ENCODE measurements at regions not wholly inside any gene's neighbourhood (a gene's known extent, or its start where the extent isn't known, plus 50 kb on each side); places are given as distances from the start of the nearest gene placed in this dataset.

- H3K9ac ChIP-seq (ENCODE audit: low read length): no peak overlapping the region
- no peaks in the 10 kb centered on the region for H3K36me3 ChIP-seq (ENCODE audit: control insufficient read depth, insufficient read depth, low read length)
- no peak overlapping the region for H2AK5ac ChIP-seq (ENCODE audit: low read length)
- no peak overlapping the region for H2BK120ac ChIP-seq (ENCODE audit: low read depth, low read length)
- no peak for DNase-seq
- H4K8ac ChIP-seq (ENCODE audit: low read depth, low read length): no peak overlapping the region
- H3K4me2 ChIP-seq (ENCODE audit: low read length): no peak overlapping the region
- no peak overlapping the region for H3K27ac ChIP-seq (ENCODE audit: low read depth, low read length)
- H2BK15ac ChIP-seq (replicated peaks; ENCODE audit: low read depth): no peak overlapping the region
- no peak overlapping the region for H4K5ac ChIP-seq (ENCODE audit: low read length)
- no peak overlapping the region for H3K4me3 ChIP-seq (ENCODE audit: low read length)
- H3K27me3 ChIP-seq (ENCODE audit: insufficient read depth, low read length, poor library complexity): no peaks in the 10 kb centered on the region
- H3K18ac ChIP-seq (ENCODE audit: low read length): no peak overlapping the region
- WGBS (ENCODE audit: extremely low coverage, insufficient coverage, low lambda C conversion rate): no CpG with 5 or more reads among the region's 2 CpGs
- H2BK5ac ChIP-seq (ENCODE audit: low read length): no peak overlapping the region
- H3K4me1 ChIP-seq (ENCODE audit: control insufficient read depth, low read depth, low read length): no peaks in the 10 kb centered on the region
- H3K79me1 ChIP-seq (ENCODE audit: low read length): no peaks in the 10 kb centered on the region
- no peak overlapping the region for H3K4ac ChIP-seq (ENCODE audit: low read depth, low read length)
- H3K23ac ChIP-seq (ENCODE audit: low read length): no peak overlapping the region
- H3K56ac ChIP-seq (ENCODE audit: low read length): no peak overlapping the region
- H3K79me2 ChIP-seq (ENCODE audit: control insufficient read depth, insufficient read depth, low read length): no peaks in the 10 kb centered on the region
These were observed 139.8 kb upstream of the SNX19 start for GRCh38 chr11:131056036-131056435.

DNA sequence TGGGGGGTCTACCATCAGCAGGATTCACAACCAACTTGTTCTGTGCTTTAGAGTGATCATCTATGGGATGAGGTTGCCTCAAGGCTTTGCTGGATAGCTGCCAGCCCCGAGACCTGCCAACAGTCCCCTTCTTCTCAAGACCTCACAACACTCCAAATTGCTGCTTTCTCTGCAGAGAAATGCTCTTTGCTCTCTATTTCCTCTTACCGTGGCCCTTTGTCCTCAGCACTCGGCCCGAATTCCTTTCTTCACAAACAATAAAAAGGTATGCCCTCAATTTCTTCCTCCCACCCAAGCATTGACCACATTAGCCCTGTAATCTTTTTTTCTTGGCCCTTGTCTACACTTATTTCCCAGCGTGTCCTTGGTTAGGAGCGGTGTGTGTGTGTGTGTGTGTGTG lies 147.4 kb upstream of the SNX19 start:
- H3K36me3 ChIP-seq (ENCODE audit: control insufficient read depth, insufficient read depth, low read length): no peaks in the 10 kb centered on the region

GRCh38 chr11:131064373-131064991 lies 148.2 kb upstream of the SNX19 start:
- peak; percentile 90 for DNase-seq
- Histone ChIP-seq H3K36me3 (ENCODE audit: control insufficient read depth, insufficient read depth, low read length) (no peaks in the 10 kb centered on the region), H3K4me1 (ENCODE audit: control insufficient read depth, low read depth, low read length) (peaks cover 2% of the 10 kb centered on the region), H2BK15ac (replicated peaks; ENCODE audit: low read depth) (no peak overlapping the region), H3K4ac (ENCODE audit: low read depth, low read length) (no peak overlapping the region), H3K4me3 (ENCODE audit: low read length) (no peak overlapping the region), H2AK5ac (ENCODE audit: low read length) (no peak overlapping the region), H2BK120ac (ENCODE audit: low read depth, low read length) (no peak overlapping the region), H3K27me3 (ENCODE audit: insufficient read depth, low read length, poor library complexity) (no peaks in the 10 kb centered on the region), H4K8ac (ENCODE audit: low read depth, low read length) (no peak overlapping the region), H3K9ac (ENCODE audit: low read length) (no peak overlapping the region), H4K5ac (ENCODE audit: low read length) (no peak overlapping the region), H3K27ac (ENCODE audit: low read depth, low read length) (no peak overlapping the region), H3K79me2 (ENCODE audit: control insufficient read depth, insufficient read depth, low read length) (no peaks in the 10 kb centered on the region), H3K4me2 (ENCODE audit: low read length) (no peak overlapping the region), H3K18ac (ENCODE audit: low read length) (no peak overlapping the region), H3K79me1 (ENCODE audit: low read length) (no peaks in the 10 kb centered on the region), H2BK5ac (ENCODE audit: low read length) (no peak overlapping the region), H3K23ac (ENCODE audit: low read length) (no peak overlapping the region), H3K56ac (ENCODE audit: low read length) (no peak overlapping the region)
- no CpG with 5 or more reads among the region's 12 CpGs for WGBS (ENCODE audit: extremely low coverage, insufficient coverage, low lambda C conversion rate)

More for the DNA sequence above, 147.4 kb upstream of the SNX19 start:
- no peak overlapping the region for H3K4ac ChIP-seq (ENCODE audit: low read depth, low read length)
- no peak overlapping the region for H3K4me2 ChIP-seq (ENCODE audit: low read length)
- H3K9ac ChIP-seq (ENCODE audit: low read length): no peak overlapping the region
- no peak overlapping the region for H2BK5ac ChIP-seq (ENCODE audit: low read length)
- no peak overlapping the region for H3K18ac ChIP-seq (ENCODE audit: low read length)
- H2AK5ac ChIP-seq (ENCODE audit: low read length): no peak overlapping the region
- H4K8ac ChIP-seq (ENCODE audit: low read depth, low read length): no peak overlapping the region
- H3K27me3 ChIP-seq (ENCODE audit: insufficient read depth, low read length, poor library complexity): no peaks in the 10 kb centered on the region
- H3K27ac ChIP-seq (ENCODE audit: low read depth, low read length): no peak overlapping the region
- DNase-seq: peak; percentile 46
- H3K4me3 ChIP-seq (ENCODE audit: low read length): no peak overlapping the region
- H3K79me1 ChIP-seq (ENCODE audit: low read length): no peaks in the 10 kb centered on the region
- no CpG with 5 or more reads among the region's 6 CpGs for WGBS (ENCODE audit: extremely low coverage, insufficient coverage, low lambda C conversion rate)
- no peak overlapping the region for H2BK15ac ChIP-seq (replicated peaks; ENCODE audit: low read depth)
- H3K56ac ChIP-seq (ENCODE audit: low read length): peak overlapping the region; percentile 61
- H3K79me2 ChIP-seq (ENCODE audit: control insufficient read depth, insufficient read depth, low read length): no peaks in the 10 kb centered on the region
- no peak overlapping the region for H3K23ac ChIP-seq (ENCODE audit: low read length)
- peaks cover 2% of the 10 kb centered on the region for H3K4me1 ChIP-seq (ENCODE audit: control insufficient read depth, low read depth, low read length)
- H4K5ac ChIP-seq (ENCODE audit: low read length): no peak overlapping the region
- peak overlapping the region; percentile 13 for H2BK120ac ChIP-seq (ENCODE audit: low read depth, low read length)

DNA sequence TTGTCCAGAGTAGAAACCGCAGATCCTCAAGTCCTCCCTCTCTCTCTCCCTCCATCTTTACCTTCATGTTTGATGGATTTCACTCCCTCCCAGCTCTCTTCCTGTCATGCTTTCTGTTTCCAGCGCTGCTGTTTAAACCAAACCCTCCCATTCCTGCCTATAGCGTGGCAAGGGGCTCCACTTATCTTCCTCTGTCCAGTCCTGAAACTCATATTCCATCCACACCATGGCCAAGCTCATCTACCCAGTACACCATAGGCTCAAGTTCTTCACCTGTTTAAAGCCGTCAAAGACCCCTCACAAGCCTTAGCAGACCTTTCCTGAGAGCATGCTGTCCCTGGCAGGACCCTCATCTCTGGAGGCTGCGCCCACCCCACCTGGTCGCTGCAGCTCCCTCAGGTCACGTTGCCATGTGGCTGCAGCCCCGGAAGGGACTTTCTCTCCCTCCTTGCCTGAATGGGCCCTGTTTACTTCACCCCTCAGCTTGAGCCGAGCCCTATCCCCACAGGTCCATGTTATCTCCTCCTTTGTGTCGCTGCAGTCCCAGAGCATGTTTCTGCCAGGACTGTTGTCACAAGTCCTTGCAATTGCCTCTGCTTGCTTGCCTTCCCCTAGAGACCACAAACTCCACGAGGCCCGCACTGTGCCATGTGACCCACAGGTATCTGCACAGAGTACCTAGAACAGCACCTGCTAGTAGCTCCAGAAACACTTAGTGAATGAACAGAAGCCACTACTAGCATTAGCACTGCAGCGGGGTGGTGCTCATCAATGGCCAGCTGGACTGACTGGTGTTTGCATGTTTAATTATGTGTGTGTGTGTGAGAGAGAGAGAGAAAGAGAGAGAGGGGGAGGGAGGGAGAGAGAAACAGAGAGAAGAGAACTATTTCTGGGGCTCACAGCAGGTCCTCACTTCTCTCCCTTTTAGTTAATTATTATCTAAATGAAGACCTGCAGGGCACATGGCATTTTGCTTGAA lies 149.4 kb upstream of the SNX19 start:
- Histone ChIP-seq H3K4me1 (ENCODE audit: control insufficient read depth, low read depth, low read length) (peaks cover 2% of the 10 kb centered on the region), H3K18ac (ENCODE audit: low read length) (no peak overlapping the region), H3K23ac (ENCODE audit: low read length) (no peak overlapping the region), H3K4ac (ENCODE audit: low read depth, low read length) (no peak overlapping the region), H3K4me3 (ENCODE audit: low read length) (no peak overlapping the region), H4K5ac (ENCODE audit: low read length) (no peak overlapping the region), H2BK120ac (ENCODE audit: low read depth, low read length) (no peak overlapping the region), H2BK15ac (replicated peaks; ENCODE audit: low read depth) (no peak overlapping the region), H4K8ac (ENCODE audit: low read depth, low read length) (no peak overlapping the region), H2BK5ac (ENCODE audit: low read length) (no peak overlapping the region), H3K79me2 (ENCODE audit: control insufficient read depth, insufficient read depth, low read length) (no peaks in the 10 kb centered on the region), H3K9ac (ENCODE audit: low read length) (no peak overlapping the region), H3K27me3 (ENCODE audit: insufficient read depth, low read length, poor library complexity) (no peaks in the 10 kb centered on the region), H3K4me2 (ENCODE audit: low read length) (no peak overlapping the region), H3K36me3 (ENCODE audit: control insufficient read depth, insufficient read depth, low read length) (no peaks in the 10 kb centered on the region), H3K27ac (ENCODE audit: low read depth, low read length) (no peak overlapping the region), H3K79me1 (ENCODE audit: low read length) (no peaks in the 10 kb centered on the region), H3K56ac (ENCODE audit: low read length) (no peak overlapping the region), H2AK5ac (ENCODE audit: low read length) (peak overlapping the region; percentile 11)
- no peak for DNase-seq
- WGBS (ENCODE audit: extremely low coverage, insufficient coverage, low lambda C conversion rate): no CpG with 5 or more reads among the region's 13 CpGs

DNA sequence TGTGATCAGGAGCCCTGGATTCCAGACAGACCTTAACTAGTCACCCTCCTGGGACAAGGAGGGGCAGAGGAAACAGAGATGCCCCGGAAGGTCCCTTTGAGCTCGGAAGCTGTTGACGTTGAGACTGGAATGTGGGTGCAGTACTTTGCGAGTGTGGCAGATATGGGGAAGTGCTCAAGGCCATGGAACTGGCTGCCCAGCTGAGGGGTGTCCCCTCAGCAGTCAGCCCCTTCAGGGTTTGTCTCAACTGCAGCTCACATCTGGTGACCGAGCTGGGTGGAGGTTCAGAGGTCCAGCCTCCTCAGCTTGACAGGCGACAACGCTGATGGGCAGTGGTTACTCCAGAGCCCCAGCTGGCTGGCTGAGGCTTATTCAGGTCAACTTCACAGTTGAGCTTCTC lies 150.3 kb upstream of the SNX19 start:
- no CpG with 5 or more reads among the region's 7 CpGs for WGBS (ENCODE audit: extremely low coverage, insufficient coverage, low lambda C conversion rate)
- Histone ChIP-seq H4K8ac (ENCODE audit: low read depth, low read length) (no peak overlapping the region), H2BK15ac (replicated peaks; ENCODE audit: low read depth) (no peak overlapping the region), H3K36me3 (ENCODE audit: control insufficient read depth, insufficient read depth, low read length) (no peaks in the 10 kb centered on the region), H3K4me1 (ENCODE audit: control insufficient read depth, low read depth, low read length) (peaks cover 2% of the 10 kb centered on the region), H3K4ac (ENCODE audit: low read depth, low read length) (no peak overlapping the region), H3K79me1 (ENCODE audit: low read length) (no peaks in the 10 kb centered on the region), H3K9ac (ENCODE audit: low read length) (no peak overlapping the region), H3K4me3 (ENCODE audit: low read length) (no peak overlapping the region), H3K18ac (ENCODE audit: low read length) (no peak overlapping the region), H3K79me2 (ENCODE audit: control insufficient read depth, insufficient read depth, low read length) (no peaks in the 10 kb centered on the region), H3K56ac (ENCODE audit: low read length) (no peak overlapping the region), H4K5ac (ENCODE audit: low read length) (no peak overlapping the region), H3K27ac (ENCODE audit: low read depth, low read length) (no peak overlapping the region), H3K27me3 (ENCODE audit: insufficient read depth, low read length, poor library complexity) (no peaks in the 10 kb centered on the region), H2BK120ac (ENCODE audit: low read depth, low read length) (no peak overlapping the region), H3K23ac (ENCODE audit: low read length) (no peak overlapping the region), H2BK5ac (ENCODE audit: low read length) (no peak overlapping the region), H2AK5ac (ENCODE audit: low read length) (no peak overlapping the region), H3K4me2 (ENCODE audit: low read length) (no peak overlapping the region)
- no peak for DNase-seq

Data from mesendoderm (in vitro differentiated cells).